Lower leg skin (tissue), 4 donors: ENCODE measurements at regions not wholly inside any gene's neighbourhood (a gene's known extent, or its start where the extent isn't known, plus 50 kb on each side); places are given as distances from the start of the nearest gene placed in this dataset.

Source experiments
- DNase-seq, 2 donors: peaks; one replicate each; pipeline ENCODE4 v3.0.0-alpha.2; 2019; ENCODE audit warnings: low spot score in 2 of 2
- H3K4me3 ChIP-seq: fragments of 200-600 bp; sonication (generic); 2 replicates; pipeline ENCODE4 v1.5.1; 2017; ENCODE audit warnings: mild to moderate bottlenecking, low read depth; ENCODE audit not compliant: poor library complexity, severe bottlenecking
- POLR2A ChIP-seq, 2 donors: fragments of 450-650 bp; IDR thresholded peaks; one replicate each; pipeline ENCODE4 v1.6.1; 2016 to 2017; ENCODE audit warnings: antibody characterized with exemption in 2 of 2, mild to moderate bottlenecking in 1 of 2, moderate library complexity in 1 of 2
- WGBS, 2 donors: methylation state at CpG; one replicate each; pipeline ENCODE4 v1.1.5; 2018; 5-methylcytosine and 5-hydroxymethylcytosine counted together
- intact Hi-C: fragments of 100-400 bp; cut with DNase I; formaldehyde crosslinking; loops from one replicate; pipeline ENCODE4 v1.15.0; 2023; ENCODE audit warnings: low total_unique reads
- TF ChIP-seq, protein P1 (sequence below), 3 donors: fragments of 450-650 bp; IDR thresholded peaks; one replicate each; pipeline ENCODE4 v1.5.1; 2016; ENCODE audit warnings: antibody characterized with exemption in 3 of 3, mild to moderate bottlenecking in 3 of 3, moderate library complexity in 2 of 3

DNA sequence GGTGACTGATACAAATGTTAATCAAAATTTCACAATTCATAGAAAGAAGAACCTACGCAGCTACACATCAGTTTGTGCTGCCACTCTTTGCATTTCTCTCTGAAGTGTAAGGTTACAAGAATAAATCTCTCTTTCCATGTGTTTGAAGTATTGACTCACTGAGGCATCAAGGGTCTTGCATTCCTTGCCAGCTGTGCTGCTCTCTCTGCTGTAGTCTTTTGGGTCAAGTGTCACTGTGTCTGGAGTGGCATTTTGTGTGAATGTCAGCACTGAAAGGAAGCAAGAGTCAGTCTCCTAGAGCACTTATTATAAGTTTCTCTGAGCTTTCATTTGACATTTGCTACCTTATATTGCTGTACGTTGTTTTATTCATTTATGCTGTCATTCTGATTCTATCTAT lies 1696.1 kb upstream of the LRRTM1 start:
- DNase-seq = no peak
- TF ChIP-seq POLR2A (IDR thresholded peaks at IDR 0.05) = no peak
- TF ChIP-seq, protein P1, sequence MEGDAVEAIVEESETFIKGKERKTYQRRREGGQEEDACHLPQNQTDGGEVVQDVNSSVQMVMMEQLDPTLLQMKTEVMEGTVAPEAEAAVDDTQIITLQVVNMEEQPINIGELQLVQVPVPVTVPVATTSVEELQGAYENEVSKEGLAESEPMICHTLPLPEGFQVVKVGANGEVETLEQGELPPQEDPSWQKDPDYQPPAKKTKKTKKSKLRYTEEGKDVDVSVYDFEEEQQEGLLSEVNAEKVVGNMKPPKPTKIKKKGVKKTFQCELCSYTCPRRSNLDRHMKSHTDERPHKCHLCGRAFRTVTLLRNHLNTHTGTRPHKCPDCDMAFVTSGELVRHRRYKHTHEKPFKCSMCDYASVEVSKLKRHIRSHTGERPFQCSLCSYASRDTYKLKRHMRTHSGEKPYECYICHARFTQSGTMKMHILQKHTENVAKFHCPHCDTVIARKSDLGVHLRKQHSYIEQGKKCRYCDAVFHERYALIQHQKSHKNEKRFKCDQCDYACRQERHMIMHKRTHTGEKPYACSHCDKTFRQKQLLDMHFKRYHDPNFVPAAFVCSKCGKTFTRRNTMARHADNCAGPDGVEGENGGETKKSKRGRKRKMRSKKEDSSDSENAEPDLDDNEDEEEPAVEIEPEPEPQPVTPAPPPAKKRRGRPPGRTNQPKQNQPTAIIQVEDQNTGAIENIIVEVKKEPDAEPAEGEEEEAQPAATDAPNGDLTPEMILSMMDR (IDR thresholded peaks at IDR 0.05) = no peak
- 65 to 67% methylated on average over 2 of the region's 2 CpGs for WGBS, 2 donors
- H3K4me3 ChIP-seq = no peak overlapping the region
- intact Hi-C loops = no loop called here

DNA sequence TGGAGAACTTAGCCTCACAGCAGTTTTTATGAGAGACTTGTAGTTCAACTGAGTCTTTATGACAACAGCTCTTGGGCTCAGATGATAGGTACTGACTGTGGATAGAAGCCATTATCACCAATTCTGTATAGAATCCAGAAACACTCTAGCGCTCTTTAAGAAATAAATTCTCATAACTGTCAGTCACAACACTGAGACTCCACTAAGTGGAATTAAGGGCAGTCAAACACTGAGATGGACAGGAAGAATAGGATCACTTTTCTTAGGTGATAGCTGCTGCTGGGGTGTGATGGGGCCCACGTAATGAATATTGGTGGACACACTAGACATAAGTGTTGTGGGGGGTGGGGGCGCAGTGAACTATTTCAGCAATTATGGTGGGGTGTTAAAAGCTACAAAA lies 1691.8 kb upstream of the LRRTM1 start:
- TF ChIP-seq, protein P1 (IDR thresholded peaks at IDR 0.05) = no peak
- no peak for TF ChIP-seq POLR2A (IDR thresholded peaks at IDR 0.05)
- no peak overlapping the region for H3K4me3 ChIP-seq
- no peak for DNase-seq
- intact Hi-C loops = no loop called here
- 81 to 85% methylated on average over 3 of the region's 3 CpGs for WGBS, 2 donors

DNA sequence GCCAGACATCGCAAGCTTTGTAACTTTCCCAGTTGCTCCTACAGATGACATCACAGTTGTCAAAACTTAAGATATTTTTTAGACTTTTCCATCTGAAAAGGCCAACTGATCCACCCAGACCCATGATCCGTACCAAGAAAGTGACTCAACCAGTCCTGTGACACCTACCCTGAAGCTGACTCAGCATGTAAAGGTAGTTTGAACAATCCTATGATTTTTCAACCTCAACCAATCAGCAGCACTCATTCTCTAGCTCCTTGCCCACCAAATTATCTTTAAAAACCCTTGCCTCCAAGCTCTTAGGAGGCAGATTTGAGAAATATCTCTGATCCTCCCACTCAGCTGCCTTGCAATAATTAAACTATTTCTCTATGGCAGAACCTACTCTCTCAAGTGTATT lies 1686.7 kb upstream of the LRRTM1 start:
- H3K4me3 ChIP-seq = no peak overlapping the region
- 82 to 83% methylated on average over 2 of the region's 2 CpGs for WGBS, 2 donors
- no peak for DNase-seq
- intact Hi-C loops = no loop called here
- TF ChIP-seq, protein P1 (IDR thresholded peaks at IDR 0.05) = no peak
- TF ChIP-seq POLR2A (IDR thresholded peaks at IDR 0.05) = no peak

DNA sequence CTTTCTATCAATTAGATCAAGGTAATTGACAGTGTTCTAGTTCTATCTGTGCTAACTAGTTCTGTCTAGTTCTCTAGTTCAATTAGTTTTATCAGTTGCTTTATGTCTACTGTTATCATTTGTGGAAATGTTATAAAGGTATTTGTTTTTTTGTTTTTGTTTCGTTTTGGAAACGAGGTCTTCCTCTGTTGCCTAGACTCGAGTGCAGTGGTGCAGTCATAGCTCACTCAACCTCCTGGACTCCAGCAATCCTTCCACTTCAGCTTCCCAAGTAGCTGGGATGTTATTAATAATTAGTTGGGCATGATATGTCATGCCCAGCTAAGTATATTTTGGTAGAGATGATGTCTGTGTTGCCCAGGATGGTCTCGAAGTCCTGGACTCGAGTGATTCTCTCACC lies 1682.8 kb upstream of the LRRTM1 start:
- intact Hi-C loops = no loop called here
- no peak for DNase-seq
- TF ChIP-seq, protein P1 (IDR thresholded peaks at IDR 0.05) = no peak
- no peak for TF ChIP-seq POLR2A (IDR thresholded peaks at IDR 0.05)
- WGBS, 2 donors = 82 to 84% methylated on average over 5 of the region's 5 CpGs
- H3K4me3 ChIP-seq = no peak overlapping the region

DNA sequence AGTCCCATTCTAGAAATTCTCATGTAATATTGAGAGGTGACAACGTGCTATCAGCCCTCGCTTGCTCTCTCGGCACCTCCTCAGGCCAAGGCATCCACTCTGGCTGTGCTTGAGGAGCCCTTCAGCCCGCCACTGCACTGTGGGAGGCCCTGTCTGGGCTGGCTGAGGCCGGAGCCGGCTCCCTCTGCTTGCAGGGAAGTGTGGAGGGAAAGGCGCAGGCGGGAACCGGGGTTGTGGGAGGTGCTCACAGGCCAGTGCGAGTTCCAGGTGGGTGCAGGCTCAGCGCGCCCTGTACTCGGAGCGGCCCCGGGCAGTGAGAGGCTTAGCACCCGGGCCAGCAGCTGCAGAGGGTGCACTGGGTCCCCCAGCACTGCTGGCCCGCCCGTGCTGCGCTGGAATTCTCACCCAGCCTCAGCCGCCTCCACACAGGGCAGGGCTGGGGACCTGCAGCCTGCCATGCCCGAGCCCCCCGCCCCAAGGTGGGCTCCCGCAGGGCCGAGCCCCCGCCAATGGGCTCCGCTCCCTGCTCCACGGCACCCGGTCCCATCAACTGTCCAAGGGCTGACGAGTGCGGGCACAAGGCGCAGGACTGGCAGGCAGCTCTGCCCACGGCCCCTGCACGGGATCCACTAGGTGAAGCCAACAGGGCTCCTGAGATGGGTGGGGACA lies 1680.6 kb upstream of the LRRTM1 start:
- H3K4me3 ChIP-seq = no peak overlapping the region
- TF ChIP-seq POLR2A (IDR thresholded peaks at IDR 0.05) = no peak
- TF ChIP-seq, protein P1 (IDR thresholded peaks at IDR 0.05) = no peak
- WGBS, 2 donors = 92 to 95% methylated on average over 25 of the region's 33 CpGs
- intact Hi-C loops = no loop called here
- DNase-seq = no peak

DNA sequence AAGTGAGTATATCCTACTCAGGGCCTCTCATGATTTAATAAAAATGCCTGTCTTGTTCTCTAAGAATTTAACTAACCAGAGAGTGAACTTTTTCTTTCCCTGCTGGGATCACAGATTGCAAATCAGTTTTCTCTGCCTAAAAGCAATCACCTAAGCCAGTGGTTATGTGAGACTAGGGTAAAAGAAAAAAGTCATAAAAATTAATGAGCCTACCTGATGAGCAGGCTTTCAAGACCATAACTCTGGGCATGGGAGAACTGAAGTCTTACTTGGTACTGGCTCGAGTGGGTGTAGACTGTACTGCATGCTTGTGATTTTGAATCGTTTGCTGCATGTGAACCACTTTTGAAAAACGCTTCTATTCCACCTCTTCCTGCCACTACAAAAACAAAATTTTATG lies 1677.0 kb upstream of the LRRTM1 start:
- TF ChIP-seq, protein P1 (IDR thresholded peaks at IDR 0.05) = no peak
- TF ChIP-seq POLR2A (IDR thresholded peaks at IDR 0.05) = no peak
- intact Hi-C loops = no loop called here
- no peak for DNase-seq
- WGBS, 2 donors = 55 to 61% methylated on average over 3 of the region's 3 CpGs
- H3K4me3 ChIP-seq = no peak overlapping the region
